GM12878 (cell line): ENCODE measurements at regions not wholly inside any gene's neighbourhood (a gene's known extent, or its start where the extent isn't known, plus 50 kb on each side); places are given as distances from the start of the nearest gene placed in this dataset.

Source experiments
- ATAC-seq: fragments of 200-7000 bp; cut with Tn5 transposase; 3 replicates; pipeline ENCODE4 v1.9.1; 2020; ENCODE audit warnings: mild to moderate bottlenecking, moderate library complexity
- BruUV-seq: library from RNA; stranded (reverse); fragments of 400-500 nt; replicated peaks from 2 replicates; lab custom pipeline; 2021; lab: Mats Ljungman, UMichigan
- CTCF ChIA-PET: fragments of 300-600 bp; sonication (Branson Sonifier 250); formaldehyde crosslinking; extraction: SDS; loops from one replicate; lab custom pipeline; 2021; ENCODE audit warnings: inconsistent platforms; lab: Yijun Ruan, JAX
- POLR2A ChIA-PET: fragments of 350-600 bp; formaldehyde crosslinking; extraction: SDS; loops from one replicate; lab custom pipeline; 2021; ENCODE audit warnings: inconsistent platforms; lab: Charles Lee
- RAD21 ChIA-PET: fragments of 300-600 bp; sonication (Branson Sonifier 250); formaldehyde crosslinking; loops from one replicate; lab custom pipeline; 2023; ENCODE audit warnings: antibody characterized with exemption; ENCODE audit not compliant: unreplicated experiment; lab: Charles Lee
- SMC1A ChIA-PET: fragments of 300-600 bp; sonication (Branson Sonifier 250); formaldehyde crosslinking; loops from one replicate; lab custom pipeline; 2023; ENCODE audit not compliant: unreplicated experiment, uncharacterized antibody; lab: Charles Lee
- DNase-seq: peaks from one replicate; pipeline ENCODE4 v3.0.0-alpha.2; 2011; ENCODE audit warnings: low read depth, low spot score
- FAIRE-seq: peaks from 3 replicates; lab custom pipeline; 2011; peaks lifted over from hg19 to GRCh38; lab: Jason Lieb, UNC
- H2AFZ ChIP-seq: 2 replicates; pipeline ENCODE4 v1.6.0; 2011; ENCODE audit warnings: low read depth, low read length, control low read depth; ENCODE audit not compliant: control insufficient read depth
- H3K27ac ChIP-seq: 2 replicates; pipeline ENCODE4 v1.5.1; 2011; ENCODE audit warnings: control low read depth; ENCODE audit not compliant: control insufficient read depth, insufficient read depth
- H3K27me3 ChIP-seq, 2 experiments: replicated peaks in 1 of 2; 2 replicates each; pipeline versions ENCODE4 v1.6.0 to v1.6.1; 2011; ENCODE audit warnings: low read length in 1 of 2; ENCODE audit not compliant: control insufficient read depth in 2 of 2, insufficient read depth in 2 of 2
- H3K36me3 ChIP-seq, 2 experiments: 2 replicates each; pipeline ENCODE4 v1.5.1; 2011; ENCODE audit warnings: low read length in 1 of 2; ENCODE audit not compliant: control insufficient read depth in 2 of 2, insufficient read depth in 2 of 2
- H3K4me1 ChIP-seq: 2 replicates; pipeline ENCODE4 v1.6.1; 2011; ENCODE audit warnings: mild to moderate bottlenecking, low read length, moderate library complexity, mixed read lengths; ENCODE audit not compliant: control insufficient read depth, insufficient read depth
- H3K4me2 ChIP-seq: 2 replicates; pipeline ENCODE4 v1.6.0; 2011; ENCODE audit warnings: control low read depth; ENCODE audit not compliant: control insufficient read depth, insufficient read depth
- H3K4me3 ChIP-seq: fragments of 200-600 bp; sonication (generic); 2 replicates; pipeline ENCODE4 v1.5.1; 2016
- H3K79me2 ChIP-seq: 2 replicates; pipeline ENCODE4 v1.6.0; 2011; ENCODE audit warnings: low read length; ENCODE audit not compliant: control insufficient read depth, insufficient read depth
- H3K9ac ChIP-seq: 2 replicates; pipeline ENCODE4 v1.8.0; 2011; ENCODE audit warnings: low read length, control low read depth, mixed read lengths; ENCODE audit not compliant: control insufficient read depth, insufficient read depth
- H3K9me3 ChIP-seq: replicated peaks from 3 replicates; pipeline ENCODE4 v1.5.1; 2011; ENCODE audit warnings: mild to moderate bottlenecking, low read length; ENCODE audit not compliant: control insufficient read depth, insufficient read depth
- H4K20me1 ChIP-seq: 2 replicates; pipeline ENCODE4 v1.6.0; 2011; ENCODE audit not compliant: control insufficient read depth, insufficient read depth
- E4F1 ChIP-seq: fragments of 450-650 bp; IDR thresholded peaks from 2 replicates; pipeline ENCODE4 v1.6.1; 2018; ENCODE audit warnings: borderline replicate concordance, mild to moderate bottlenecking; ENCODE audit not compliant: partially characterized antibody
- ESRRA ChIP-seq: IDR thresholded peaks from 2 replicates; pipeline ENCODE4 v1.6.1; 2012; ENCODE audit warnings: mild to moderate bottlenecking, low read length, improper control_type of control experiment
- HCFC1 ChIP-seq: fragments of 150-350 bp; IDR thresholded peaks from 2 replicates; pipeline ENCODE4 v1.6.1; 2014; ENCODE audit warnings: low read length
- IRF5 ChIP-seq: fragments of 450-650 bp; IDR thresholded peaks from 2 replicates; pipeline ENCODE4 v1.6.1; 2017; ENCODE audit warnings: borderline replicate concordance
- SMC3 ChIP-seq: IDR thresholded peaks from 2 replicates; pipeline ENCODE4 v1.6.1; 2011; ENCODE audit warnings: low read length, improper control_type of control experiment, borderline replicate concordance
- SP1 ChIP-seq: IDR thresholded peaks from one replicate; pipeline ENCODE4 v1.6.1; 2011; ENCODE audit warnings: low read depth, low read length
- WGBS: methylation state at CpG from one replicate; pipeline ENCODE4 v1.1.6; 2016; ENCODE audit warnings: low lambda C conversion rate; ENCODE audit not compliant: insufficient replicate concordance, insufficient coverage; ENCODE audit errors: missing lambda C conversion rate; 5-methylcytosine and 5-hydroxymethylcytosine counted together
- in situ Hi-C: fragments of 300-500 bp; cut with MboI; formaldehyde crosslinking; loops from 9 replicates; pipeline ENCODE4 v1.14.3; 2018; ENCODE audit warnings: mixed read lengths
- intact Hi-C: fragments of 100-400 bp; cut with micrococcal nuclease; formaldehyde crosslinking; loops from one replicate; pipeline ENCODE4 v1.14.2; 2022; ENCODE audit not compliant: unreplicated experiment
- TF ChIP-seq, protein P1 (sequence below): IDR thresholded peaks from 2 replicates; pipeline ENCODE4 v1.6.1; 2011; ENCODE audit warnings: low read depth, mild to moderate bottlenecking, low read length, moderate library complexity, borderline replicate concordance; ENCODE audit errors: extremely low read depth

- TF ChIP-seq E4F1, result no peak
- TF ChIP-seq, protein P1, sequence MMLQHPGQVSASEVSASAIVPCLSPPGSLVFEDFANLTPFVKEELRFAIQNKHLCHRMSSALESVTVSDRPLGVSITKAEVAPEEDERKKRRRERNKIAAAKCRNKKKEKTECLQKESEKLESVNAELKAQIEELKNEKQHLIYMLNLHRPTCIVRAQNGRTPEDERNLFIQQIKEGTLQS, result no peak
- TF ChIP-seq SMC3, result no peak
- no peak for TF ChIP-seq IRF5
- no peak for TF ChIP-seq SP1
Observed at GRCh38 chr10:33950206-33950605, 615.7 kb upstream of the NRP1 start (continued).

DNA sequence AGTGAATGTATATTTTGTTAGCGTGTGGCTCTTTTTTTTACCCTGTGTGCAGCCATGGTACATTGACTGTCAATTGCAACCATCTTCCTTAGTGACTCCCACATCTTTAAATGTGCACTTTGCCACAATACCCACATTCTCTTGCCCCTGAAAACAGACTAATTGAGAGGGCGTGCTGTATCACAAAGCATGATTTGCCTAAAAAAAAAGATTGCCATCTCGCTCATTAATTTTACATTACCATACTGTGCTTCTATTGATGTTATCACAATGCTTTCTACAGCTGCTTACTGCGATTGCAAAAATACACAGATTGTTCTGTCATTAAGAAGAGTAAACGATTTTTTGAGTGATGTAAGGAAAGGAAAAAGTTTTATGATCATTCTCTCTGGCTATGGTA, 613.1 kb upstream of the NRP1 start:
- no peaks in the 10 kb centered on the region for H3K27me3 ChIP-seq
- H3K9me3 ChIP-seq, result no peaks in the 10 kb centered on the region; the same call in 2 of the 3 replicates
- no peaks in the 10 kb centered on the region for H3K4me1 ChIP-seq
- H2AFZ ChIP-seq, result no peak overlapping the region
- H4K20me1 ChIP-seq, result no peaks in the 10 kb centered on the region
- no peaks in the 10 kb centered on the region for H3K79me2 ChIP-seq
- TF ChIP-seq HCFC1 (no peak), ESRRA (no peak)
- no peak overlapping the region for H3K4me3 ChIP-seq
- ChIA-PET POLR2A (no interaction called here), CTCF (no interaction called here), SMC1A (no interaction called here), RAD21 (no interaction called here)
- no peak overlapping the region for H3K9ac ChIP-seq
- no peak for DNase-seq
- intact Hi-C loops, result no loop called here
- in situ Hi-C loops, result no loop called here
- no peak for ATAC-seq
- H3K27ac ChIP-seq, result no peak overlapping the region
- WGBS, result 19% methylated on average over 5 of the region's 5 CpGs
- no TSS peak for BruUV-seq
- no peaks in the 10 kb centered on the region for H3K36me3 ChIP-seq
- no peak for FAIRE-seq
- H3K4me2 ChIP-seq, result no peak overlapping the region
